Ecto neural progenitor cell (in vitro differentiated cells): ENCODE measurements at regions not wholly inside any gene's neighbourhood (a gene's known extent, or its start where the extent isn't known, plus 50 kb on each side); places are given as distances from the start of the nearest gene placed in this dataset.
"Not testable (repeated sequence)": the region's sequence is repeated elsewhere in the genome, so short reads cannot be mapped to it uniquely, and the experiment has no call there.

Experiments
- DNase-seq: peaks from one replicate; pipeline ENCODE4 v3.0.0-alpha.2; 2018; ENCODE audit warnings: low spot score

DNA sequence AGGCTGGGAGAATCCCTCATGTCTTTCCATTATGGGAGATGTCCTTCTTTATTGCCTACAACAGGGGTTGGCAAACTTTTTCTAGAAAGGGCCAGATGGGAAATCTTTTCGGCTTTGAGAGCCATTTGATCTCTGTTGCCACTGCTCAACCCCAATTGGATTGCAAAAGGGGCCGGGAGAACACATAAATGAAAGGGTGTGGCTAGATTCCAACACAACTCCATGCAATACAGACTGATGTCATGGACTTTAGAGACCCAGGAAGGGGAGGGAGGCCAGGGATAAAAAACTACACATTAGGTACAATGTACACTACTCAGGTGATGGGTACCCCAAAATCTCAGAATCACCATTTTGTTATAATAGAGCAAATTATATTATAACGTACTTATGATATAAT lies 97.6 kb upstream of the SIM2 start:
- no peak for DNase-seq

GRCh38 chr21:36602735-36603134 lies 96.2 kb upstream of the SIM2 start:
- no peak for DNase-seq

- no peak for DNase-seq
These were observed 95.7 kb upstream of the SIM2 start for GRCh38 chr21:36603221-36603620.

DNA sequence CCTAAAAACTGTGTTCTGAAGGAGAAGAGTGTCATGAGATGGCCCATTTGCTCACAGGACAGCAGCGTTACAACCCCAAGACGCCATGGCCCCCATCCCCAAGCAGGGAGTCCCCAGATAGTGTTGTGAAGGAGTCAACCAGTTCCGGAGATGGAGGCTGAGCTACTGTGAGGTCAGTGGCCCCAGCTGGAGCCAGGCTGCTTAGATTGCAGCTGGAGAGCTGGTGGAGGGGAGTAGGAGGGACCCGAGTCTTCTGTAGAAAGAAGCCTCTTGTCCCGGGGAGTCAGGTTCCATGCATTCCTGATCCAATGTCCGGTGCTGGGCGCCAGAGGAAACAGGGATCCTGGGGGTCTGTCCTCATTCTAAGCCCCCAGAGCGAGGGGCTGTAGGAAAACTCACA lies 93.5 kb upstream of the SIM2 start:
- DNase-seq: no peak

GRCh38 chr21:36606287-36606982 lies 92.5 kb upstream of the SIM2 start:
- no peak for DNase-seq

DNA sequence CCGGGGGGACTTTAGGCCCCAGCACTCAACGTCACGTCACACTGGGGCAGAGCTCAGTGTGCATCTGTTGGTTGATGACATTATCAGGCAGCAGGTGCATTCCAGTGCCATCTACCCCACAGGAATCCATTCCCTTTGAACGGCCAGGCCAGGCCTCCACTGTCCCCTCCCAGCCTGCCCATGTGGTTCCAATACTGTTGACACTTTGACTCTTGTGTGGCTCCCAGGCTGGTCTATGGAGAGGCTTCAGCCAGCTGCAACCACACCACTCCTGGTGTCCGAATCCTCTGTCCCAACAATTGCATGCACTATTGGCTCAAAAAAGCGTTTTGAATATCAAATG lies 92.0 kb upstream of the SIM2 start:
- DNase-seq: no peak

GRCh38 chr21:36608041-36608896 lies 90.6 kb upstream of the SIM2 start:
- DNase-seq: no peak

DNA sequence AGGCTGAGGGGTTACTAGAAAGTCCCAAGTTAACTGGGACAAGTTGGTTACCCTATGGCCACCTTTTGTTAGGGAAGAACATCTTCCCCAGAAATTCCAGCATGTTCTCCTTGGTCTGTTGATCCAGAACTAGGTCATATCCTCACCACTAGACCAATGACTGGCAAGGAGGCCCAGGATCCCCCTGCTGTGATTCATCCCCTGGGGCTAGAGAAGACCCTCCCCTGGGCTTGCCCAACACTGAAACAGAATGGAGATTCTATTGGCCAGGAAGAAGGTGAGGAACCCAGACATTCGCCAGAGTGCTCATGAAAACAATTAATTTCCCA lies 90.1 kb upstream of the SIM2 start:
- DNase-seq: no peak

DNA sequence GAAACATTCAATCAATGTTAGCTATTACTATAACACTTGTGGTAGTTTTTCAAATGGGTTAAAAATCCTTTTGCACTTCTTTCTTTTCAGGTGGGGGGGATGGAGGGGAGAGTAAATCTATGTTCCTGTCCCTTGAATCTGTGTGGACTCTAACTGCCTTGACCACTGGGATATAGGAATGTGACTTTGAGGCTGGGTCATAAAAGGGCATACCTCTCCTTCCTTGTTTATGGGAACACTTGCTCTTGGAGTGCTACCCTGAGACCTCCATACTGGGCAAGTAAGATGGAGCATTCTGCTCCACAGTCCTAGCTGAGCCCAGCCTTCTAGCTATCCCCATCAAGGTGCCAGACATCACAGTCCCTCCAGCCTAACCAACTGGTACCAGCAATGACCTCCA lies 89.3 kb upstream of the SIM2 start:
- no peak for DNase-seq

- DNase-seq: no peak
These were observed 88.7 kb upstream of the SIM2 start for GRCh38 chr21:36610201-36610600.

GRCh38 chr21:36610935-36611334 lies 88.0 kb upstream of the SIM2 start:
- DNase-seq: no peak

- no peak for DNase-seq
These were observed 87.5 kb upstream of the SIM2 start for GRCh38 chr21:36611379-36611778.

DNA sequence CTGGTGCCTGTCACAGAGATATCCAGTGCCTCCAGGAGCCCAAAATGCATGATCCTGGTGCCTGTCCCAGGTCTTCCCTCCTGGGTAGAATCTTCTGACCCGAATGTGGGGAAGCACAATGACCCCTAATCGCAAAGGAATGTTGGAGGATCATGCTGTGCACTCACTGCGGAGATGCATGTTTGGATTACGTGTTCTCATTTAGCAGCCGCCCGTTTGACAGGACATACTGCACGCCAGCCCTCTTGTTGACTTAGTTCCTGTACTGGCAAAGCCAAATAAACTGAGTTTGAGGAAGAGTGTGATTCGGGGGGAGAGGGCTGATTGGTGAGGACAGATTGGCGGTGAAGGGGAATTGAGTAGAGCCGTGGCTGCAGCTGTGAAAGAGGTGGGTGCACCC lies 85.9 kb upstream of the SIM2 start:
- DNase-seq: no peak

- DNase-seq: no peak
These were observed 85.4 kb upstream of the SIM2 start for GRCh38 chr21:36613554-36613953.

DNA sequence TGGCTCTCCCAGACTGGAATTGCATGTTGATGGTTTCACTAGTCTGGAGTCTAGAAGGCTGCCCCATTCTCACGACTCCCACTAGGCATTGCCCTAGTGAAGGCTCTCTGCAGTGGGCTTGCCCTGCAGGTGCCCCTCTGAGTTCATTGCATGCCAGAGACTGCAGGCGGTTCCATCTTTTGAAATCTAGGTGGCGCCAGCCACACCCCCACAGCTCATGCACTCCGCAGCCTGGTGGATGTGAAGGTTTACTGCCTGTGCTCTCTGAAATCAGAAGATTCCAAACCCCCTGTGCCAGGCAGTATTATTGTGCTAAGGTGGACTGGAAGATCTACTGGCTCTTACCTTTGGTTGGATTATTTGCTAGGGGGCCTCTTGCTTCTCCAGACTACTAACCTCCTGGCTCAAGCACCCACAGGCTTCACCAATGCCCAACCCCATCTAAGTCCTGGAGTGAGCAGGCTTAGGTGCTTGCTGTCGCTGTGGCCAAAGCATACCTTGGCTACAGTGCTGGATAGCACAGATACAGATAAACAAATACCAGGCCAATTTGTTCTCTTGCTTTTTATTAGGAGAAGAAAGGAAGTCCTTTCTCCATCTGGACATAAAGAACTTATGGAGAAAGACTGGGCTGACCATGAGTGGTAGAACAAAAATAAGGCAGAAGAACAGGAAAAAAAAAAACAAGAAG lies 83.5 kb upstream of the SIM2 start:
- DNase-seq: no peak

GRCh38 chr21:36616773-36617172 lies 82.1 kb upstream of the SIM2 start:
- not testable (repeated sequence) for DNase-seq

DNA sequence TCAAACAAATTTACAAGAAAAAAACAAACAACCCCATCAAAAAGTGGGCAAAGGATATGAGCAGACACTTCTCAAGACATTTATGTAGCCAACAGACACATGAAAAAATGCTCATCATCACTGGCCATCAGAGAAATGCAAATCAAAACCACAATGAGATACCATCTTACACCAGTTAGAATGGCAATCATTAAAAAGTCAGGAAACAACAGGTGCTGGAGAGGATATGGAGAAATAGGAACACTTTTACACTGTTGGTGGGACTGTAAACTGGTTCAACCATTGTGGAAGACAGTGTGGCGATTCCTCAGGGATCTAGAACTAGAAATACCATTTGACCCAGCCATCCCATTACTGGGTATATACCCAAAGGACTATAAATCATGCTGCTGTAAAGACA lies 77.1 kb upstream of the SIM2 start:
- DNase-seq: not testable (repeated sequence)

DNA sequence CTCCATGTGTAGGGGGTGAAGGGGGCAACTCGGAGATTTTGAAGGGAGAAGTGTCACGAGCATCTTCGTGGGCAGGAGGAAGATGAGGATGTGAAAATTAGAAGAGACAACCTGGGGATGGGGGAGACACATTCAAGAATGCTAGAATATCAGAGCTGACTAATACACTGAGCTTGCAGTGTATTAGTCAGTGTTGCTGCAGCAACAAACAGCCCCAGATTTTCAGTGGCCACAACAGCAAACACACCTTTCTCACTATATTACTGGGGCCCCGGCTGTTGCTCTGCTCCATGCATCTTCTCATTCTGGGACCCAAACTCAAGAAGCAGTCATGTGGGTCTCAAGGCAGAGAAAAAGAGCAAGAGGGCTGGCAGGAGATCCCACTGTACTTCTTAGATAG lies 74.8 kb upstream of the SIM2 start:
- DNase-seq: no peak

GRCh38 chr21:36626791-36627190 lies 72.1 kb upstream of the SIM2 start:
- no peak for DNase-seq

DNA sequence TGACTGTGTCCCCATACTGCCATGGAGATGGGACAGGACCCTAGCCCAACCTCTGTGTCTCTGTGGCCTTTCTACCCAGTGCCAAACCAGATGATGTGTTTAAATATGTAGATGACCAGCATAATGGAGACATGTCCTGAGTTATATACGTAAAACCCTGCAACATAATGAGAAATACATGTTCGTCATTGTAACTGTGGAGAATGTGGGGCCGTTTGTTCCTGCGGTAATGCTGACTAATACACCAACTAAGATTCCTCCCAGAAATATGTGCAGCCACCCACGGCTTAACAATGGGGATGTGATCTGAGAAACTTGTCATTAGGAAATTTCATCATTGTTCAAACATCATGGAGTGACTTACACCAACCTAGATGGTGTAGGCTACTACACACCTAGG lies 71.7 kb upstream of the SIM2 start:
- no peak for DNase-seq

GRCh38 chr21:36628106-36628505 lies 70.8 kb upstream of the SIM2 start:
- no peak for DNase-seq

GRCh38 chr21:36628761-36629460 lies 70.0 kb upstream of the SIM2 start:
- no peak for DNase-seq
